ENCODE measurements at regions not wholly inside any gene's neighbourhood (a gene's known extent, or its start where the extent isn't known, plus 50 kb on each side); places are given as distances from the start of the nearest gene placed in this dataset.

DNA sequence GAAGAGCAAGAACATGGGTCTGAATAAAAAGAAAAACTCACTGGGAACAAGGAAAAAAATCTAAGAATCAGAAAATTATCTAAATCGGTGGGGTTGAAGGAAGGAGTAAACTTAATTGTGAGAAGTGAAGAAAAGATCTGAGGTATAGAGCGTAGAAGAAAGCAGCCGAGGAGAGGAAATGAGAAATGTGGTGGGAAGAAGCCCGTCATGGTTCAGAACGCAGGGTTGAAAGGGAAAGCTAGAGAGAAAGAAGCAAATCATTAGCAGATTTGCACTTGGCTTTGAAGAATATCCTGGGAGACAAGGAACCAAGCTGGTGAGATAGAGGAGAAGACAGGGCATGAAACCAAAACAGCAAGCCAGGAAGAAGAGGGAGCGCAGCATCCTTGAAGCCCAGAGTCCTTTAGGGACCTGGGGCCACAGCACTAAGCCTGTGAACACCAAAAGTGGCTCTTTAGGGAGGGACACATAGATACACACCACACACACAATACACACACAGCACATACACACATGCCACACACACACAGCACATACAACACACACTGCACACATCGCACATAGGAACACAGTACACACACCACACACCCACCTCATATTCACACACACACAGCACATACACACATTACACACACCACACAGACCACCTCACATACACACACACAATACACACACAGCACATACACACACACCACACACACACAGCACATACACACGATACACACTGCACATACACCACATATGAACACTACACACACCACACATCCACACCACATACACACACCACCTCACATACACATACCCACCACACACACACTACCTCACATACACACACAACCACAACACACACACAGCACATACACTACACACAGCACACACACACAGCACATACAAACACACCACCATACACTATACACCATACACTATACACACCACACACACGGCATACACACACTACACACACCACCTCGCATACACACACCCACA lies 274.6 kb downstream of the ETAA1 start:
- no peaks in the 10 kb centered on the region for H3K27me3 ChIP-seq (ENCODE audit: insufficient read depth, poor library complexity, severe bottlenecking)
- no peak overlapping the region for H3K27ac ChIP-seq (ENCODE audit: poor library complexity, severe bottlenecking)
- DNase-seq (ENCODE audit: low spot score) (no peak), ATAC-seq (ENCODE audit: low read depth) (no peak)
- H3K36me3 ChIP-seq (ENCODE audit: low read depth): no peaks in the 10 kb centered on the region
- no peaks in the 10 kb centered on the region for H3K9me3 ChIP-seq (ENCODE audit: severe bottlenecking)
- H3K4me1 ChIP-seq (ENCODE audit: insufficient read depth, poor library complexity, severe bottlenecking): no peaks in the 10 kb centered on the region
- TF ChIP-seq CTCF (IDR thresholded peaks at IDR 0.05; ENCODE audit: poor library complexity, severe bottlenecking): no peak
- H3K4me3 ChIP-seq (ENCODE audit: severe bottlenecking): no peak overlapping the region

- no peaks in the 10 kb centered on the region for H3K36me3 ChIP-seq (ENCODE audit: low read depth)
- TF ChIP-seq CTCF (IDR thresholded peaks at IDR 0.05; ENCODE audit: poor library complexity, severe bottlenecking): no peak
Measured at GRCh38 chr2:67674668-67675067, 277.5 kb downstream of the ETAA1 start.

GRCh38 chr2:67684991-67685390 lies 287.9 kb downstream of the ETAA1 start:
- Histone ChIP-seq H3K27me3 (ENCODE audit: insufficient read depth, poor library complexity, severe bottlenecking) (no peaks in the 10 kb centered on the region), H3K4me1 (ENCODE audit: insufficient read depth, poor library complexity, severe bottlenecking) (no peaks in the 10 kb centered on the region), H3K36me3 (ENCODE audit: low read depth) (no peaks in the 10 kb centered on the region), H3K27ac (ENCODE audit: poor library complexity, severe bottlenecking) (no peak overlapping the region), H3K4me3 (ENCODE audit: severe bottlenecking) (no peak overlapping the region), H3K9me3 (ENCODE audit: severe bottlenecking) (no peaks in the 10 kb centered on the region)
- ATAC-seq (ENCODE audit: low read depth): no peak
- TF ChIP-seq CTCF (IDR thresholded peaks at IDR 0.05; ENCODE audit: poor library complexity, severe bottlenecking): no peak
- DNase-seq (ENCODE audit: low spot score): no peak

More at GRCh38 chr2:67674668-67675067, 277.5 kb downstream of the ETAA1 start:
- DNase-seq (ENCODE audit: low spot score) (no peak), ATAC-seq (ENCODE audit: low read depth) (no peak)
- Histone ChIP-seq H3K27ac (ENCODE audit: poor library complexity, severe bottlenecking) (no peak overlapping the region), H3K27me3 (ENCODE audit: insufficient read depth, poor library complexity, severe bottlenecking) (no peaks in the 10 kb centered on the region), H3K4me1 (ENCODE audit: insufficient read depth, poor library complexity, severe bottlenecking) (no peaks in the 10 kb centered on the region), H3K9me3 (ENCODE audit: severe bottlenecking) (no peaks in the 10 kb centered on the region), H3K4me3 (ENCODE audit: severe bottlenecking) (no peak overlapping the region)

DNA sequence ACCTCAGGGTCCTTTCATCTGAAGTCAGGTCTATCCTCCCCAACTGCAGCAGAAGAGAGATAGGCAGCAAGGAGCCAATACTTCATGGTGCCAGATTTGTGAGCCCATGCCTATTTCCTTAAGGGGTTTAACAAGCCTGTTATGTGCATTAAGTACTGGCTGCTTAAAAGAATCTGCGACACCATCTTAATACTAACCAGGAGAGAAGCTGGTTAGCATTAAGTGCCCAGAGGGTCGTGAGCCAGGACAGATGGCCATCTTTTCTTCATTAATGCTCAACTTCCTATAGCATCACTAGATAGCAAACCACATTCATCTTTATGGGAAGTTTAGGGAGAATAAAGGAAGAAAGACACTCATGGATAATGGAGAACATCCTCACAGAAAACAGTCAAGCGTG lies 289.1 kb downstream of the ETAA1 start:
- DNase-seq (ENCODE audit: low spot score): no peak
- Histone ChIP-seq H3K9me3 (ENCODE audit: severe bottlenecking) (no peaks in the 10 kb centered on the region), H3K4me3 (ENCODE audit: severe bottlenecking) (no peak overlapping the region), H3K27me3 (ENCODE audit: insufficient read depth, poor library complexity, severe bottlenecking) (no peaks in the 10 kb centered on the region), H3K27ac (ENCODE audit: poor library complexity, severe bottlenecking) (no peak overlapping the region), H3K36me3 (ENCODE audit: low read depth) (no peaks in the 10 kb centered on the region), H3K4me1 (ENCODE audit: insufficient read depth, poor library complexity, severe bottlenecking) (no peaks in the 10 kb centered on the region)
- no peak for ATAC-seq (ENCODE audit: low read depth)
- no peak for TF ChIP-seq CTCF (IDR thresholded peaks at IDR 0.05; ENCODE audit: poor library complexity, severe bottlenecking)

DNA sequence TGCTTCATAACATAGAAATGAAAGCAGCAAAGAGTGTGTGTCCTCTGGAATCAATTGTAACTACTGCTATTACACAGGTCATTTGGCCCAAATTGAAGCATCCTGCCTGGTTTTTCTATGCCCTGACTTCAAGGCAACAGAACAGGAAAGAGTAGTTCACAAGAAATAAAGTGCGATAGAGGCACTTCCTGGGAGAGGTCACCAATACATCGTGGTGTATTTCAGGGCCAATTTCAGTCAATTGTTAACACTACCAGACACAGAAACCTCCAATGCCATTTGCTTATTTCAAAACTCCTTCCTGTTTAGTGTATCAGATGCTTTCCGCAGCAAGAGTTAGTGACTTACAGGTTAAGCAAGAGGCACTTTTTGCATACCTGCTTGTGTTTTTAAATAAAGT lies 292.1 kb downstream of the ETAA1 start:
- no peak for TF ChIP-seq CTCF (IDR thresholded peaks at IDR 0.05; ENCODE audit: poor library complexity, severe bottlenecking)
- Histone ChIP-seq H3K27ac (ENCODE audit: poor library complexity, severe bottlenecking) (no peak overlapping the region), H3K27me3 (ENCODE audit: insufficient read depth, poor library complexity, severe bottlenecking) (no peaks in the 10 kb centered on the region), H3K36me3 (ENCODE audit: low read depth) (no peaks in the 10 kb centered on the region), H3K9me3 (ENCODE audit: severe bottlenecking) (no peaks in the 10 kb centered on the region), H3K4me3 (ENCODE audit: severe bottlenecking) (no peak overlapping the region), H3K4me1 (ENCODE audit: insufficient read depth, poor library complexity, severe bottlenecking) (no peaks in the 10 kb centered on the region)
- no peak for DNase-seq (ENCODE audit: low spot score)
- no peak for ATAC-seq (ENCODE audit: low read depth)

All from RWPE2 (cell line).